ENCODE measurements at regions not wholly inside any gene's neighbourhood (a gene's known extent, or its start where the extent isn't known, plus 50 kb on each side); places are given as distances from the start of the nearest gene placed in this dataset.

DNA sequence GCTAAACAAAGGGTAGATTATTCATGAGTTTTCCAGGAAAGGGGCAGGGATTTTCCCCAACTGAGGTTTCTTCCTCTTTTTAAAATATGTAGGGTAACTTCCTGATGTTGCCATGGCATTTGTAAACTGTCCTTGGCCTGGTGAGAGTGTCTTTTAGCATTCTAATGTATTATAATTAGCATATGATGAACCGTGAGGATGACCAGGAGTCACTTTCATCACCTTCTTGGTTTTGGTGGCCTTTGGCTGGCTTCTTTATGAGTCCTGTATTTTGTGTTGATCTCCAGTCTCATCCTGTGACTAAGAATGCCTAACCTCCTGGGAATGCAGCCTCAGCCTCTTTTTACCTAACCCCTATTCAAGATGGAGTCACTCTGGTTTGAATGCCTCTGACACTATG is 391.0 kb upstream of the LINC00305 start:
- H3K4me1 Mint-ChIP-seq = peaks cover 26% of the 10 kb centered on the region
- H3K27ac Mint-ChIP-seq = peak overlapping the region; percentile 43
- no peak for TF ChIP-seq FOXK1 (CRISPR knock-in tag; IDR thresholded peaks at IDR 0.05)
- TF ChIP-seq ZNF396 (CRISPR knock-in tag; IDR thresholded peaks at IDR 0.05; ENCODE audit: borderline replicate concordance) = peak; percentile 44; the same call in 1 of the 2 replicates
- TF ChIP-seq ZSCAN18 (CRISPR knock-in tag; IDR thresholded peaks at IDR 0.05) = peak; percentile 92; the same call in 1 of the 2 replicates
- TF ChIP-seq MXD4 (CRISPR knock-in tag; IDR thresholded peaks at IDR 0.05; ENCODE audit: borderline replicate concordance) = peak; percentile 64; the same call in 1 of the 2 replicates
- no peak for TF ChIP-seq EMX1 (CRISPR knock-in tag; IDR thresholded peaks at IDR 0.05)
- peak; percentile 58 for ATAC-seq
- no peak for DNase-seq (ENCODE audit: low spot score)
- no peak overlapping the region for H3K4me3 Mint-ChIP-seq
- H3K9me3 Mint-ChIP-seq = peaks cover 20% of the 10 kb centered on the region
- no peaks in the 10 kb centered on the region for H3K27me3 Mint-ChIP-seq (ENCODE audit: low read depth)
- POLR2A ChIA-PET = no interaction called here
- CTCF ChIA-PET = no interaction called here
- H3K36me3 Mint-ChIP-seq = peaks cover under 1% of the 10 kb centered on the region

DNA sequence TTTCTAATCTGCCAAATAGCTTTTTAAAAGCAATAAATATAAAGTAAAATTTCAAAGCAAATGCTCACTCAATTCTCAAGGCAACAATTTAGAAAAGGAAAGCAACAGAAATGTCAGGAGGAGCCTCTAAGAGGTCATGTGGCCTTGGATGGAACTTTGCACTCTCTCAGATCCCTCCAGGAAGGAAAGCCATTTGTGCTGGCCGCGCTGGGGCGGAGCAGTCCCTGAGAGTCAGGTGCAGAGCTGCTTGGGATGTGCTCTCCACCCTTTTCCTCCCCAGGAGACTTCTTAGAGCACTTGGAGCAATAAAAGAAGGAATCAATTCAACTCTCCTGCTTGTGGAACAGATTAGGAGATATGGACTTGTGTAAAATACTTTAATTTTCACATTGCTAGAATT is 379.8 kb upstream of the LINC00305 start:
- peaks cover 14% of the 10 kb centered on the region; the same call in 1 of the 2 replicates for H3K36me3 Mint-ChIP-seq
- TF ChIP-seq EMX1 (CRISPR knock-in tag; IDR thresholded peaks at IDR 0.05) = no peak
- no peak for TF ChIP-seq ATF1 (CRISPR knock-in tag; IDR thresholded peaks at IDR 0.05)
- TF ChIP-seq CREM (CRISPR knock-in tag; IDR thresholded peaks at IDR 0.05) = no peak
- no peak for TF ChIP-seq ZNF396 (CRISPR knock-in tag; IDR thresholded peaks at IDR 0.05; ENCODE audit: borderline replicate concordance)
- no peak for TF ChIP-seq MYBL2 (CRISPR knock-in tag; IDR thresholded peaks at IDR 0.05)
- no peak for TF ChIP-seq NR2C2 (CRISPR knock-in tag; IDR thresholded peaks at IDR 0.05)
- TF ChIP-seq ZNF263 (CRISPR knock-in tag; IDR thresholded peaks at IDR 0.05; ENCODE audit: low read depth) = no peak
- no peak for TF ChIP-seq OVOL2 (CRISPR knock-in tag; IDR thresholded peaks at IDR 0.05; ENCODE audit: borderline replicate concordance)
- TF ChIP-seq NFYB (CRISPR knock-in tag; conservative IDR thresholded peaks at IDR 0.05; ENCODE audit: low read depth) = no peak
- TF ChIP-seq, protein P1, sequence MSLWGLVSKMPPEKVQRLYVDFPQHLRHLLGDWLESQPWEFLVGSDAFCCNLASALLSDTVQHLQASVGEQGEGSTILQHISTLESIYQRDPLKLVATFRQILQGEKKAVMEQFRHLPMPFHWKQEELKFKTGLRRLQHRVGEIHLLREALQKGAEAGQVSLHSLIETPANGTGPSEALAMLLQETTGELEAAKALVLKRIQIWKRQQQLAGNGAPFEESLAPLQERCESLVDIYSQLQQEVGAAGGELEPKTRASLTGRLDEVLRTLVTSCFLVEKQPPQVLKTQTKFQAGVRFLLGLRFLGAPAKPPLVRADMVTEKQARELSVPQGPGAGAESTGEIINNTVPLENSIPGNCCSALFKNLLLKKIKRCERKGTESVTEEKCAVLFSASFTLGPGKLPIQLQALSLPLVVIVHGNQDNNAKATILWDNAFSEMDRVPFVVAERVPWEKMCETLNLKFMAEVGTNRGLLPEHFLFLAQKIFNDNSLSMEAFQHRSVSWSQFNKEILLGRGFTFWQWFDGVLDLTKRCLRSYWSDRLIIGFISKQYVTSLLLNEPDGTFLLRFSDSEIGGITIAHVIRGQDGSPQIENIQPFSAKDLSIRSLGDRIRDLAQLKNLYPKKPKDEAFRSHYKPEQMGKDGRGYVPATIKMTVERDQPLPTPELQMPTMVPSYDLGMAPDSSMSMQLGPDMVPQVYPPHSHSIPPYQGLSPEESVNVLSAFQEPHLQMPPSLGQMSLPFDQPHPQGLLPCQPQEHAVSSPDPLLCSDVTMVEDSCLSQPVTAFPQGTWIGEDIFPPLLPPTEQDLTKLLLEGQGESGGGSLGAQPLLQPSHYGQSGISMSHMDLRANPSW (CRISPR knock-in tag; conservative IDR thresholded peaks at IDR 0.05; ENCODE audit: low read depth) = no peak
- TF ChIP-seq, protein P2, sequence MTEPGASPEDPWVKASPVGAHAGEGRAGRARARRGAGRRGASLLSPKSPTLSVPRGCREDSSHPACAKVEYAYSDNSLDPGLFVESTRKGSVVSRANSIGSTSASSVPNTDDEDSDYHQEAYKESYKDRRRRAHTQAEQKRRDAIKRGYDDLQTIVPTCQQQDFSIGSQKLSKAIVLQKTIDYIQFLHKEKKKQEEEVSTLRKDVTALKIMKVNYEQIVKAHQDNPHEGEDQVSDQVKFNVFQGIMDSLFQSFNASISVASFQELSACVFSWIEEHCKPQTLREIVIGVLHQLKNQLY (CRISPR knock-in tag; IDR thresholded peaks at IDR 0.05) = no peak
- no peak for TF ChIP-seq CBFB (CRISPR knock-in tag; IDR thresholded peaks at IDR 0.05; ENCODE audit: low read depth)
- TF ChIP-seq ZNF232 (CRISPR knock-in tag; IDR thresholded peaks at IDR 0.05) = no peak
- TF ChIP-seq NR1H2 (CRISPR knock-in tag; IDR thresholded peaks at IDR 0.05) = no peak
- TF ChIP-seq, protein P3, sequence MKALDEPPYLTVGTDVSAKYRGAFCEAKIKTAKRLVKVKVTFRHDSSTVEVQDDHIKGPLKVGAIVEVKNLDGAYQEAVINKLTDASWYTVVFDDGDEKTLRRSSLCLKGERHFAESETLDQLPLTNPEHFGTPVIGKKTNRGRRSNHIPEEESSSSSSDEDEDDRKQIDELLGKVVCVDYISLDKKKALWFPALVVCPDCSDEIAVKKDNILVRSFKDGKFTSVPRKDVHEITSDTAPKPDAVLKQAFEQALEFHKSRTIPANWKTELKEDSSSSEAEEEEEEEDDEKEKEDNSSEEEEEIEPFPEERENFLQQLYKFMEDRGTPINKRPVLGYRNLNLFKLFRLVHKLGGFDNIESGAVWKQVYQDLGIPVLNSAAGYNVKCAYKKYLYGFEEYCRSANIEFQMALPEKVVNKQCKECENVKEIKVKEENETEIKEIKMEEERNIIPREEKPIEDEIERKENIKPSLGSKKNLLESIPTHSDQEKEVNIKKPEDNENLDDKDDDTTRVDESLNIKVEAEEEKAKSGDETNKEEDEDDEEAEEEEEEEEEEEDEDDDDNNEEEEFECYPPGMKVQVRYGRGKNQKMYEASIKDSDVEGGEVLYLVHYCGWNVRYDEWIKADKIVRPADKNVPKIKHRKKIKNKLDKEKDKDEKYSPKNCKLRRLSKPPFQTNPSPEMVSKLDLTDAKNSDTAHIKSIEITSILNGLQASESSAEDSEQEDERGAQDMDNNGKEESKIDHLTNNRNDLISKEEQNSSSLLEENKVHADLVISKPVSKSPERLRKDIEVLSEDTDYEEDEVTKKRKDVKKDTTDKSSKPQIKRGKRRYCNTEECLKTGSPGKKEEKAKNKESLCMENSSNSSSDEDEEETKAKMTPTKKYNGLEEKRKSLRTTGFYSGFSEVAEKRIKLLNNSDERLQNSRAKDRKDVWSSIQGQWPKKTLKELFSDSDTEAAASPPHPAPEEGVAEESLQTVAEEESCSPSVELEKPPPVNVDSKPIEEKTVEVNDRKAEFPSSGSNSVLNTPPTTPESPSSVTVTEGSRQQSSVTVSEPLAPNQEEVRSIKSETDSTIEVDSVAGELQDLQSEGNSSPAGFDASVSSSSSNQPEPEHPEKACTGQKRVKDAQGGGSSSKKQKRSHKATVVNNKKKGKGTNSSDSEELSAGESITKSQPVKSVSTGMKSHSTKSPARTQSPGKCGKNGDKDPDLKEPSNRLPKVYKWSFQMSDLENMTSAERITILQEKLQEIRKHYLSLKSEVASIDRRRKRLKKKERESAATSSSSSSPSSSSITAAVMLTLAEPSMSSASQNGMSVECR (CRISPR knock-in tag; IDR thresholded peaks at IDR 0.05; ENCODE audit: borderline replicate concordance) = no peak
- TF ChIP-seq ZBTB21 (CRISPR knock-in tag; IDR thresholded peaks at IDR 0.05; ENCODE audit: borderline replicate concordance) = no peak
- no peak for TF ChIP-seq ZSCAN18 (CRISPR knock-in tag; IDR thresholded peaks at IDR 0.05)
- TF ChIP-seq NFE2L1 (CRISPR knock-in tag; IDR thresholded peaks at IDR 0.05) = no peak
- TF ChIP-seq GTF2I (CRISPR knock-in tag; conservative IDR thresholded peaks at IDR 0.05) = no peak
- DNase-seq (ENCODE audit: low spot score) (no peak), ATAC-seq (no peak)
- POLR2A ChIA-PET = no interaction called here
- H3K4me3 Mint-ChIP-seq = no peak overlapping the region
- H3K4me1 Mint-ChIP-seq = no peaks in the 10 kb centered on the region
- peaks cover 29% of the 10 kb centered on the region for H3K9me3 Mint-ChIP-seq
- CTCF ChIA-PET = no interaction called here
- no peaks in the 10 kb centered on the region for H3K27me3 Mint-ChIP-seq (ENCODE audit: low read depth)
- no peak overlapping the region for H3K27ac Mint-ChIP-seq
